Smooth muscle cell (in vitro differentiated cells): ENCODE measurements at regions not wholly inside any gene's neighbourhood (a gene's known extent, or its start where the extent isn't known, plus 50 kb on each side); places are given as distances from the start of the nearest gene placed in this dataset.

Source experiments
- DNase-seq: peaks from one replicate; lab custom pipeline; 2025; ENCODE audit not compliant: unreplicated experiment; lab: John Stamatoyannopoulos, UW
- H2AFZ ChIP-seq: fragments of 200-600 bp; sonication (generic); 2 replicates; pipeline ENCODE4 v1.6.0; 2016; ENCODE audit warnings: antibody characterized with exemption, low read depth, mild to moderate bottlenecking
- H3F3A ChIP-seq: fragments of 200-600 bp; sonication (generic); 2 replicates; pipeline ENCODE4 v1.6.0; 2017; ENCODE audit warnings: antibody characterized with exemption, low read depth
- H3K27ac ChIP-seq: fragments of 200-600 bp; sonication (generic); 2 replicates; pipeline ENCODE4 v1.5.1; 2016; ENCODE audit warnings: low read depth, mild to moderate bottlenecking
- H3K27me3 ChIP-seq: fragments of 200-600 bp; sonication (generic); 2 replicates; pipeline ENCODE4 v1.6.1; 2016; ENCODE audit warnings: low read depth, mild to moderate bottlenecking
- H3K36me3 ChIP-seq: fragments of 200-600 bp; sonication (generic); 2 replicates; pipeline ENCODE4 v1.5.1; 2016; ENCODE audit warnings: low read depth
- H3K4me1 ChIP-seq: fragments of 200-600 bp; sonication (generic); 2 replicates; pipeline ENCODE4 v1.5.1; 2016; ENCODE audit warnings: low read depth
- H3K4me2 ChIP-seq: fragments of 200-600 bp; sonication (generic); 2 replicates; pipeline ENCODE4 v1.6.0; 2016; ENCODE audit warnings: mild to moderate bottlenecking
- H3K4me3 ChIP-seq: fragments of 200-600 bp; sonication (generic); 2 replicates; pipeline ENCODE4 v1.5.1; 2016; ENCODE audit warnings: mild to moderate bottlenecking
- H3K79me2 ChIP-seq: fragments of 200-600 bp; sonication (generic); 2 replicates; pipeline ENCODE4 v1.6.0; 2016; ENCODE audit warnings: low read depth, mild to moderate bottlenecking
- H3K9ac ChIP-seq: fragments of 200-600 bp; sonication (generic); 2 replicates; pipeline ENCODE4 v1.6.0; 2016; ENCODE audit warnings: low read depth
- H3K9me3 ChIP-seq: fragments of 200-600 bp; sonication (generic); replicated peaks from 2 replicates; pipeline ENCODE4 v1.5.1; 2016; ENCODE audit warnings: low read depth
- H4K20me1 ChIP-seq: fragments of 200-600 bp; sonication (generic); 2 replicates; pipeline ENCODE4 v1.6.0; 2016; ENCODE audit warnings: low read depth
- CTCF ChIP-seq: fragments of 200-600 bp; sonication (generic); IDR thresholded peaks from 2 replicates; pipeline ENCODE4 v1.5.1; 2017; ENCODE audit warnings: borderline replicate concordance, mild to moderate bottlenecking, antibody characterized with exemption; ENCODE audit not compliant: insufficient read depth, poor library complexity, severe bottlenecking
- WGBS: methylation state at CpG from one replicate; pipeline ENCODE4 v1.1.7; 2016; ENCODE audit warnings: low lambda C conversion rate; 5-methylcytosine and 5-hydroxymethylcytosine counted together

- Histone ChIP-seq H3K4me1 (no peaks in the 10 kb centered on the region), H3F3A (peaks cover 8% of the 10 kb centered on the region), H3K9me3 (no peaks in the 10 kb centered on the region), H4K20me1 (no peaks in the 10 kb centered on the region), H2AFZ (no peak overlapping the region), H3K27me3 (no peaks in the 10 kb centered on the region), H3K4me3 (no peak overlapping the region), H3K9ac (no peak overlapping the region), H3K4me2 (no peak overlapping the region), H3K79me2 (no peaks in the 10 kb centered on the region), H3K27ac (peak overlapping the region; percentile 52), H3K36me3 (no peaks in the 10 kb centered on the region)
- WGBS: 48% methylated on average over 5 of the region's 5 CpGs
- no peak for DNase-seq
- TF ChIP-seq CTCF: no peak
Measured at GRCh38 chr7:33743594-33743993, 161.7 kb upstream of the BMPER start.

- no peaks in the 10 kb centered on the region for H3K79me2 ChIP-seq
- no peaks in the 10 kb centered on the region for H3K27me3 ChIP-seq
- H3K27ac ChIP-seq: no peak overlapping the region
- WGBS: 86% methylated on average over 3 of the region's 3 CpGs
- H3F3A ChIP-seq: peaks cover 8% of the 10 kb centered on the region
- H3K9me3 ChIP-seq: no peaks in the 10 kb centered on the region
- H3K4me1 ChIP-seq: no peaks in the 10 kb centered on the region
- H3K36me3 ChIP-seq: no peaks in the 10 kb centered on the region
- H3K4me3 ChIP-seq: no peak overlapping the region
- TF ChIP-seq CTCF: peak; percentile 24
- H2AFZ ChIP-seq: no peak overlapping the region
- H3K9ac ChIP-seq: no peak overlapping the region
- H3K4me2 ChIP-seq: no peak overlapping the region
- DNase-seq: no peak
- H4K20me1 ChIP-seq: no peaks in the 10 kb centered on the region
Measured at GRCh38 chr7:33744293-33745075, 160.9 kb upstream of the BMPER start.

- DNase-seq: no peak
- H3K4me2 ChIP-seq: no peak overlapping the region
Measured at GRCh38 chr7:33745934-33746333, 159.4 kb upstream of the BMPER start.

More at GRCh38 chr7:33745934-33746333, 159.4 kb upstream of the BMPER start:
- Histone ChIP-seq H3K27me3 (no peaks in the 10 kb centered on the region), H3K4me3 (no peak overlapping the region), H2AFZ (no peak overlapping the region), H4K20me1 (no peaks in the 10 kb centered on the region), H3K27ac (no peak overlapping the region), H3K79me2 (no peaks in the 10 kb centered on the region), H3K9ac (no peak overlapping the region), H3K4me1 (no peaks in the 10 kb centered on the region), H3K9me3 (no peaks in the 10 kb centered on the region), H3K36me3 (no peaks in the 10 kb centered on the region), H3F3A (peaks cover 8% of the 10 kb centered on the region)
- no peak for TF ChIP-seq CTCF
- 66% methylated on average over 3 of the region's 3 CpGs for WGBS
